Posterior vena cava (tissue), 2 donors: ENCODE measurements at regions not wholly inside any gene's neighbourhood (a gene's known extent, or its start where the extent isn't known, plus 50 kb on each side); places are given as distances from the start of the nearest gene placed in this dataset.
"Not testable (repeated sequence)": the region's sequence is repeated elsewhere in the genome, so short reads cannot be mapped to it uniquely, and the experiment has no call there.

ENCODE experiments used
- DNase-seq: peaks from one replicate; pipeline ENCODE4 v3.0.0-alpha.2; 2020; ENCODE audit warnings: low spot score
- intact Hi-C, 2 donors: fragments of 100-400 bp; cut with DNase I; formaldehyde crosslinking; loops; one replicate each; pipeline versions ENCODE4 v1.14.1 to v1.14.2; 2022 to 2023
- donor health status: DM: yes; HTN: yes; CAD: no.
- donor health status: DM: yes; HTN: yes; CAD: no.

- no peak for DNase-seq
- intact Hi-C loops: no loop called here
These were observed 441.9 kb downstream of the TMEM121 start for GRCh38 chr14:105968291-105968690.

- DNase-seq, intact Hi-C loops: not testable (repeated sequence)
These were observed 442.6 kb downstream of the TMEM121 start for GRCh38 chr14:105969026-105969425.

- intact Hi-C loops: not testable (repeated sequence)
These were observed 444.4 kb downstream of the TMEM121 start for GRCh38 chr14:105970821-105971220.

GRCh38 chr14:105971593-105972500 is 445.5 kb downstream of the TMEM121 start:
- intact Hi-C loops: no loop called here
- no peak for DNase-seq

More at GRCh38 chr14:105970821-105971220, 444.4 kb downstream of the TMEM121 start:
- not testable (repeated sequence) for DNase-seq

GRCh38 chr14:105974902-105975301 is 448.5 kb downstream of the TMEM121 start:
- intact Hi-C loops: no loop called here
- no peak for DNase-seq

GRCh38 chr14:105978618-105979295 is 452.4 kb downstream of the TMEM121 start:
- DNase-seq: no peak
- intact Hi-C loops: no loop called here

- intact Hi-C loops: no loop called here
- DNase-seq: no peak
These were observed 453.1 kb downstream of the TMEM121 start for GRCh38 chr14:105979446-105979845.

- no peak for DNase-seq
These were observed 453.8 kb downstream of the TMEM121 start for GRCh38 chr14:105980224-105980623.

GRCh38 chr14:105981517-105982302 is 455.3 kb downstream of the TMEM121 start:
- intact Hi-C loops, DNase-seq: not testable (repeated sequence)

More at GRCh38 chr14:105980224-105980623, 453.8 kb downstream of the TMEM121 start:
- intact Hi-C loops: no loop called here

GRCh38 chr14:105982664-105983063 is 456.3 kb downstream of the TMEM121 start:
- intact Hi-C loops: no loop called here
- no peak for DNase-seq

- no peak for DNase-seq
- intact Hi-C loops: no loop called here
These were observed 460.5 kb downstream of the TMEM121 start for GRCh38 chr14:105986894-105987284.

- intact Hi-C loops: no loop called here
- no peak for DNase-seq
These were observed 461.2 kb downstream of the TMEM121 start for GRCh38 chr14:105987563-105987962.

GRCh38 chr14:105989566-105990302 is 463.4 kb downstream of the TMEM121 start:
- intact Hi-C loops: no loop called here
- no peak for DNase-seq

GRCh38 chr14:105991677-105992076 is 465.3 kb downstream of the TMEM121 start:
- DNase-seq, intact Hi-C loops: not testable (repeated sequence)

GRCh38 chr14:105993814-105994213 is 467.4 kb downstream of the TMEM121 start:
- intact Hi-C loops: no loop called here
- DNase-seq: no peak

GRCh38 chr14:105995011-105995710 is 468.8 kb downstream of the TMEM121 start:
- intact Hi-C loops, DNase-seq: not testable (repeated sequence)

GRCh38 chr14:105998597-105998996 is 472.2 kb downstream of the TMEM121 start:
- DNase-seq, intact Hi-C loops: not testable (repeated sequence)

- no peak for DNase-seq
- intact Hi-C loops: no loop called here
These were observed 473.1 kb downstream of the TMEM121 start for GRCh38 chr14:105999361-106000028.
